HUDEP-2 (cell line): ENCODE measurements at regions not wholly inside any gene's neighbourhood (a gene's known extent, or its start where the extent isn't known, plus 50 kb on each side); places are given as distances from the start of the nearest gene placed in this dataset.

ENCODE experiments used
- DNase-seq, 76 experiments: peaks; one replicate each; lab custom pipeline; 2025; ENCODE audit not compliant: unreplicated experiment in 76 of 76; lab: John Stamatoyannopoulos, UW

DNA sequence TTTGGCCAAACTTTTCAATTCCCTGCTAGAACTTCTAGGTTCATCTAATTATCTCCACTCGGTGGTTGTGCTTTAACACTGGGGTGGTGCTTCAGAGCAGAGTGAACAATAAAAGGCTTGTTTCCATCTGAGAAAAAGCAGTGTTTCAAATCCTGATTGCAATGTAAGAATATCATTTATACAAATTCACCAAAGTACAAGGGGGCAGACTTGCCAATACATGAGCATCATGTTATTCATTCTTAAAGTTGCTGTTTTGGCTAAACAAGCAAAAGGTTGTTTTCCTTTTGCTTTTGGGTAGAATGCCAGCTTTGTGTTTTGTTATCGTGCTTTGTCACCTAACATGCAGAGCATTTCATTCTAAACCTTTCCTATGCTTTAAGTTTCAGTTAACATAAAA lies 78.5 kb upstream of the UBAC2 start:
- DNase-seq, result no peak

DNA sequence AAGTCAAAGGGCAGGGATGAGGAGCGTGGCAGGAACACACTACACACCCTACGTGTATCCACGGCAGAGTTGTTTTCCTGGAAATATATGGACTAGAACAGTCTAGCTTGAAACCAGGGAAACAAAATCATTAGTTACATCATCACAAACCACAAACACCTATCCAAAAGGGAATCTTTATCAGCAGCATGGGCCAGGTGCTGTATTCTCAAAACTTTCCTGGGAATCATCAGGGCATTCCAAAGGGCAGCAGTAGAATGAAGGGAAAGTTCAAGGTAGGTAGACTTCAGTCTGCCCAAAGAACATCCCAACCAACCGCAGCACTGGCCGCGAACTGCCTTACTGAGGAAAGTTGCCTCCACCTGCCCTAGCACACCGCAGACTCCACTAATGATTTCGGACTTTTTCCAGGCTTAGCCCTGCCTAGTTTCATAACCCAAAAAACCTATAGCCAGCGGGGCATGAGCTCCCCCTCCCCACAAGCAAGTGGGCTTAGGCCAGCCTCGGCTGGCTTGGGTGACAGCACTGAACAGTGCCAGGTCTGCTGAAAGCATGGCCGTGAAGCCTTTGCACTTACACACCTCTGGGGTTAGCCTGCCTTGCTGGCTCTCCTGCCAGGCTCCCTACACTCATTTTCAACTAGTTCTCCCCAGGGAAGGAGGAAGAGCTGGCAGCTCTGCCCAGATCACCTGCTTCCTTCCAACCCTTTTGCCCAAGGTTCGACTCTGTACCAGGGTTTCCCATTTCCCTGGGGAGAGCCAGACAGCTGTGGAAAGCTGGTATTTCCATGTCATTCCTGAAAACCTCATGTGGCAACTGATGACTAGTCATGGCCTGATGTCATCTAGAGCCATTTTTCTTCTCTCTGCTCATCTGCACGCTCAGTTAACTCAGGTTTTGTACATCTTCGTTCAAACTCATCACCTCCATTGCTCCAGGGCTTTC lies 77.3 kb upstream of the UBAC2 start:
- no peak for DNase-seq

DNA sequence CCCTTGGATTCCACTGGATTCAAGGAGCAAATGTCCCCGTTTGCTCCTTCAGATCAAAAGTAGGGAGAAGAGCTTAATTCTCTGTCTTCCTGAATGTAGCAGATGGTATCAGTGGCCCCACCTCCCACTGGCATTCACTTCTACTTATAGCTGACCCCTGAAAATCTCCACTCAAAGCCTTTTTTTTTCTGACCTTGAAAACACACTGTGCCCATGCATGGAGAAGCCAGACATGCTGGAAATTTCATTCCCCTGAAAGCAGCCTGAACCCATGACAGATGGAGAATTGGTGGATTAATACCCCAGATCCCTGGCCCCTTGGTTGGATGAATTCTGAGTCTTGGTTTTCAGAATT lies 76.6 kb upstream of the UBAC2 start:
- DNase-seq, result no peak

DNA sequence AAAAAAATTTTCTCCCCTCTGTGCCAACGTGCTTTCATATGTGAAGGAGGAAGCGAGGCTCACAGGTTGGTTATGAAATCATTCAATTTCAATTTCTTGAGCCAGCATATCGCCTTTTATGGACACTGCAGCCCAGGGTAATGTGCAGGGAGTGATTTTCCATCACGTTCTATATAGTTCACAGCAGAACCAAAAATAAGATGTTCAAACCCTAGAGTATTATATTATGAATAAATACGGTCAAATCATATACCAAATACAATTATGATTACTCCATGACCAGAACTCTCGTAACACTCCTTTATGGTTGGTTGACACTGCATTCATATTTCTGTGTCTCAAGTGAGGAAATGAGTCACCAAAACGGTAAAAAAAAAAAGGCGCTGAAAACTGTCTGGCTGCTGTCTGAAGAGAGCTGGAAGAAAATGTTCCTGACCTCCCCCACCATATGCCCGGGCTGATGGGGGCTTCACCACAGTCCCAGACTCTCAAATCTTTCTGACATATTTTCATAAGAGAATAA lies 75.8 kb upstream of the UBAC2 start:
- DNase-seq, result no peak

DNA sequence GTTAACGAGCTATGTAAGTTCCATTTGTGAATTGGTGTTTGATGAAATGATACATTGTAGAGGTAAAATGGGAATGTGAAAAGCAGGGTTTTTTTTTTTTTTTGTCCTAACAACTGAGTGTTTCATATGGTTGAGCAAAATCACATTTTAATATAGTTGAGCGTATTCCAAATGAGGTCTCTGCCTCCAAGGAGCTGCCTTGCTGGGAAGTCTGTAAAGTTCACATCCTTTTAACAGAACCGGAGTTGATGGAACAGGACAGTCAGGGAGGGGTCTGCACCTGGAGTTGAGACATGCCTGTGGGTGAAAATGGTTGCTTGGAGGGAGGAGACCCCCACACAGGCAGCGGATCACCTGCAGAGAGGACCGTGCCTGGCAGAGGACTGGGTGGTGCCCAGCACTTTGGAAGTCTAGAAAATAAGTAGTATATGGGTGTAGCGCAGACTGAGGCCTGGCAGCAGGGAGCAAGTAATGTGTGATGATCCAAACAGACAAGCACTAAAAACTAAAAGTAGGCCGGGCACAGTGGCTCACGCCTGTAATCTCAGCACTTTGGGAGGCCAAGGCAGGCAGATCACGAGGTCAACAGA lies 75.2 kb upstream of the UBAC2 start:
- DNase-seq, result no peak

DNA sequence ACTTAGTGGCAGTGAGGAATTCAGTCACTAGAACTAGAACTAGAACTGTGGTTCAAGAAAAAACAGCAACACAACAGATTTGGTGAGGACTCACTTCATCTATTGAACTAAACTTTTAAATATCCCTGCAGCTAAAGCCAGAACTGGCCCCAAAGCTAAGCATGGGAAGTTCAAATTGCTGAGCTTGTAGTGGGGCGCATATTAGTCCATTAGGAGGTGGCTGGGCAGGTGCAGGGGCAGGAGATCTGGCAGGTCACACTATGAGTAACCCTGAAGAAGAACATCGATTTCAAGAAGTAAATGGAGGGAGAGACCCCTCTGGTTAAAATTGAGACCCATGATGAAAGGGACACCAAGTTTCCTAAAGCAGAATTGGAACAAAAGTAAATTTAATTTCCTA lies 73.8 kb upstream of the UBAC2 start:
- no peak for DNase-seq

DNA sequence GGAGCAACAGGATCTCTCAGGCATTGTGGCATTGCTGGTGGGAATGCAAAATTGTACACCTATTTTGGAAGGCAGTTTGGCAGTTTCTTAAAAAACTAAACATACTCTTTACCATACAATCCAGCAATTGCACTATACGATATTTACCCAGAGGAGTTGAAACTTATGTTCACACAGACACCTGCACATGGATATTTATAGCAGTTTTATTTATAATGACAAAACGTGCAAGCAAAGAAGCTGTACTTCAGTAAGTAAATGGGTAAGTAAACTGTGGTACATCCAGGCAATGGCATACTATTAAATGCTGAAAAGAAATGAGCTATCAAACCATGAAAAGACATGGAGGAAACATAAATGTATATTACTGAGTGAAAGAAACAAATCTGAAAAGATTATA lies 71.6 kb upstream of the UBAC2 start:
- no peak for DNase-seq

DNA sequence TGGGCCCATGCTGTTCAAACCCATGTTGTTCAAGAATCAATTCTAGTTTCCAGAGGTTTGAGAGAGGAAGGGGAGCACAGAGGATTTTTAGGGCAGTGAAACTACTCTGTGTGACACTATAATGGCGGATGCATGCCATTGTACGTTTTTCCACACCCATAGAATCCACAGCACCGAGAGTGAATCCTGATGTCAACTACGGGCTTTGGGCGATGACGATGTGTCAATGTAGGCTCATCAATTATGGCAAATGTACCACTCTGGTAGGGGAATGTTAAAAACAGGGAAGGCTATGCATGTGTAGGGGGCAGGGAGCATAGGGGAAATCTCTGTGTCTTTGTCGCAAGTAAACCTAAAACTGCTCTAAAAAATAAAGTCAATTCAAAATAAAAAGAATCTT lies 70.7 kb upstream of the UBAC2 start:
- no peak for DNase-seq

DNA sequence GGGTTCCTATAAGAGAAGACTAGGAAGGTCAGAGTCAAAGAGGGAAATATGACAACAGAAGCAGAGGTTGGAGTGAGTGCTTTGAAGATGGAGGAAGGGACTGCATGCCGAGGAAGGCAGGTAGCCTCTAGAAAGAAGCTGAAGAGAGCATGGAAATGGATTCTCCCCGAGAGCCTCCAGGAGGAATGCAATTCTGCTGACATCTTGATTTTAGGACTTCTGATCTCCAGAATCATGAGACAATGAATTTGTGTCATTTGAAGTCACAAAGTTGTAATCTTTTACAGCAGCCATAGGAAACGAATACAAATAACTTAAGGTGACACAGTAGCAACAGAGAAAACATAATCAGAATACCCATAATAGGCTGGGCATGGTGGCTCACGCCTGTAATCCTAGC lies 69.2 kb upstream of the UBAC2 start:
- DNase-seq, result no peak

DNA sequence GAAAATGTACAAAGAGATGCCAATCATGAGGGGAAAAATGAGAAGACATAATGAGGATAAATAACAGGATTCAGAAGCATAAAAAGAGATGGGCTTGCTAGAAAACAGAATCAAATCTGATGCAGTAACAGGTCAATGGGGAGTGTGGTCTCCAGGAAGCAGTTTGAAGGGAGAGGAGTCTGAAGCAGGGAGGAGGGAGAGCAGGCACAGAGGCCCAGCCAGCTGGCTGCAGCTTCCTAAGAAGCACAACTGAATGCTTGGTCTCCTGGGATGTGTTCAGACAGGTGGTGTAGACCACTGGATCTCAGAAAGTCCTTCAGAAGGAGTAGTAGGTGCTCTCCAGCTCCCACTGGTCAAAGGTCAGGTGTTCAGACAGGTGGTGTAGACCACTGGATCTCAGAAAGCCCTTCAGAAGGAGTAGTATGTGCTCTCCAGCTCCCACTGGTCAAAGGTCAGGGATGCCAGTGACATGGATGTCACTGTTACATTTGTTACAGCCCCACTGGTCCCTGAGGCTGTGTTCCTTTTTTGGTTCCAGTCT lies 68.3 kb upstream of the UBAC2 start:
- DNase-seq, result no peak

DNA sequence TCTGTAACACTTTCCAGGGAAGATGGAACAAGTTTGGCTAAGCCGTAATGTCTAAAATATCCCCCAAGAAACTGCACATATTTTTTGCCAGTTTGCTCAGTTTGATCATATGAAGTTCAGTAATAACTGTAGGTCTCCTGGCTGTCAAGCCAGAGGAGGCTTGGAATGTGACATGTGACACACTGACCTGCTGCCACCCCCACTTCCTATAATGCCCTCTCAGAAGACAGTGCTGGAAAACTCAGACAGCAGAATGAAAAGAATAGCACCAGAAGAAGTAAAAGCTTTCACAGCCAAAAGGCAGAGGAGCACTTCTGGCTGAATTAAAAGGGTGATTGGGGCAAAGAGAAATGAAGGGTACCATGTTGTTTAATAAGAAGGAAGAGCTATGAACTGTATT lies 67.4 kb upstream of the UBAC2 start:
- no peak for DNase-seq

DNA sequence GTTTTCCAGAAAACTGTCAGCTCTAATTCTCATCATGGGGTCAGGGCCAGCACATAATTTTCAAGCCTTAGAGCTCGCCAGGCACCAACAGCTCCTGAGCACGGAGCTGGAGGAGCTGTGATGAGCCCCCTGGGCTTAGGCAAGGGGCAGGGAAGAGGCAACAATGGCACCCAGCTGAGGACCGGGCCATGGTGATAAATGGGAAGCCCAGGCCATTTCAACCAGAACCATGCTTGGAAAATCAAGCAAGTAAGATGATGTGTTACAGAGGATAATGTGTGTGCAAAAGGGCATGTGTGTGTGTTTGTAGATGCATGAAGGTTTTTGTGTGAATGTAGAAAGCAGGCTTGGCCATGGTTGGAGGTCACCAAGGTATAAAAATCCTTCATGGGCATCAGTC lies 66.8 kb upstream of the UBAC2 start:
- DNase-seq, result no peak

DNA sequence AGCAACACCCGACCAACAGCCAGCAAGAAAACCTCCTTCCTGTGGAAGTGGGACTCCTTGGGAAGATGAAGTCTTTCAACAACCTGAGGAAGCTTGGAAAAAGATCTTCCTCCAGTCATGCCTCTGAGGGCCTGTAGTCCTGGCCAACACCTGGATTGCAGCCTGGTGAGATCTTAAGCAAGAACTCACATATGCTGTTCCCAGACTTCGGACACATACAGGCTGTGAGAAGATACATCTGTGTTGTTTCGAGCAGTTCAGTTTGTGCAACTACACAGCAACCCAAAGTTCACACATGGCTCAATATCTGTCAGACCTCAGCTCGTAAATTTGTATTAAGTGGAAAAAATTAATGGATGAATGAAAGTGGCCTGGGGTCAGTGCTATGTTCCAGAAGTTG lies 65.1 kb upstream of the UBAC2 start:
- DNase-seq, result no peak

DNA sequence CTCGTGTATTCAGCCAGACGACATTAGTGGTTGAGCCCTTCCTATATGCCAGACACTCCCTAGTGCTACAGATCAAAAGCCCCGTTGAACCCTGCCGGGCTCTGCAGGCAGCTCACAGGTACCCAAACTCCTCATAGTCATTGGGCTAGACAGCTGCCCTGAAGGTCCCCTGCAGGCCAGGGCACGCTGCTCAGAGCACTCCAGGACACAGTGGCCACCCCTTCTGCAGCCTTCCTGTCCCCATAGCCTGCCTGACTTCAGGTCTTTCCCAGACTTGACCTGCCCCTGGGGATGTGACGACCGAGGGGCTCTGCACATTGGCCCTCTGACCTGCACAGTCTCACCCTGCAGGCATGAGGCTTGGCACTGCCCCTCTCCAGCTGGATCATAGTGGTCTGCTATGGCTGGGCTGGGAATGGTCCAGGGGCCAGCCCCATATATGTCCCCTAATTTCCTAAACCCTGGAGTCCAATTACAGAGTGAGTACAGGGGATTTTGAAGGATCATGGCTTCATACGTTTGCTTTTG lies 64.2 kb upstream of the UBAC2 start:
- DNase-seq, result no peak

DNA sequence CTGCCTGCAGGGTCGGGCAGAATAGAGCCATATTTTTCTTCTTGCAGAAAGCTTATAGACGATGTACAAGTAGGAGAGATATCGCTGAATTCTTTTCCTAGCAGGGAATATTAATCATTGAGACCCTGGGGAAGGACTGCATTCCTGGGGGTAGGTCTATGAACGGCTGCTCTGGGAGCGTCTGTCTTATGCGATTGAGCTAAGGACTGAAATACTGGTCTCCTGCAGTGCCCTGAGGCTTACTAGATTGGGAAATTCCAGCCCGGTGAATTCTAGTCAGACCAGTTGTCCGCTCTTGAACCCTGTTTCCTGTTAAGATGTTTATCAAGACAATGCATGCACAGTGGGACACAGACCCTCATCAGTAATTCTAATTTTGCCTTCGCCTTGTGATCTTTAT lies 59.8 kb upstream of the UBAC2 start:
- DNase-seq, result no peak

DNA sequence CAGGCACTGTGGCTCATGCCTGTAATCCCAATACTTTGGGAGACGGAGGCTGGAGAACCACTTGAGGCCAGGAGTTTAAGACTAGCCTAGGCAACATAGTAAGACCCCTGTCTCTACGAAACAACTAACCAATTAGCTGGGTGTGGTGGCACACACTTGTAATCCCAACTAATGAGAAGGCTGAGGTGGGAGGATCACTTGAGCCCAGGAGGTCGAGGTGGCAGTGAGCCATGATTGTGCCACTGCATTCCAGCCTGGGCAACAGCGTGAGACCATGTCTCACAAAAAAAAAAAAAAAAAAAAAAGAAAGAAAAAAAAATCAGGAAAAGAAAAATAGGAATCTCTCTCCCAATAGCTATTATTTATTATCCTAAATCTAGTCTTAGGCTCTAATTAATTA lies 56.8 kb upstream of the UBAC2 start:
- no peak for DNase-seq

DNA sequence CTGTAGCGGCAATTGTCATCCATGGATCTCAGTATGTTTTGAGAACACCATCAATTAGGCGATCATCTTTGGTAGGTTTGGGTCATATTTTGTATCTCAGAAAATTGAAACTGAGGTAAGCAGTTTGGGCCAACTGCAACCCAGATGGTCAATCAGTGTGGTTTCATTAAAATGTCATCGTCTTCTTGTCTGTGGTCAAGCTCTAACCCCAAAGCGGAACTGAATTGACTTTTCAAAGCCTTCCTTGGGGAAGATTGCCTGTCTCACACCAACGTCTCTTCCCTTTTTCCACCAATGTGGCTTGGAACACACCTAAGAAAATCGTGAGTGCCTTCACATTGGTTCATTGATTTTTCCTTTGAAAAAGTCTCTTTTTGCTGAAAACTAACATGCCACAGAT lies 56.3 kb upstream of the UBAC2 start:
- DNase-seq, result no peak

DNA sequence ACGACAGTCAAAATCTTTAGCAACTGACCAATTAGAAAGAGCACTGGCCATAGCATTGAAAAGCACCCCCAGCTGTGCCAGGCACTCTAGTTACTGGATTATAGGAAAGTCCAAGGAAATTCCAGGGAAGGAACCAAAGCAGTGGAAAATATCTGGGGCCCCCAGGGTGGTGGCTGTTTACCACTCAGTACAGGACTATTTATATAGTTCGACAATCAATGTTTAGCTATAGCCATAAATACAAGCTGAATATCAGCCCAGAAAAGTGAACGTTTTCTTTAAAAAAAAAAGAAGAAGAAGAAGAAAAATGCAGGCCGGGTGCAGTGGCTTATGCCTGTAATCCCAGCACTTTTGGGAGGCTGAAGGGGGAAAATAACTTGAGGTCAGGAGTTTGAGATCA lies 55.2 kb upstream of the UBAC2 start:
- no peak for DNase-seq

DNA sequence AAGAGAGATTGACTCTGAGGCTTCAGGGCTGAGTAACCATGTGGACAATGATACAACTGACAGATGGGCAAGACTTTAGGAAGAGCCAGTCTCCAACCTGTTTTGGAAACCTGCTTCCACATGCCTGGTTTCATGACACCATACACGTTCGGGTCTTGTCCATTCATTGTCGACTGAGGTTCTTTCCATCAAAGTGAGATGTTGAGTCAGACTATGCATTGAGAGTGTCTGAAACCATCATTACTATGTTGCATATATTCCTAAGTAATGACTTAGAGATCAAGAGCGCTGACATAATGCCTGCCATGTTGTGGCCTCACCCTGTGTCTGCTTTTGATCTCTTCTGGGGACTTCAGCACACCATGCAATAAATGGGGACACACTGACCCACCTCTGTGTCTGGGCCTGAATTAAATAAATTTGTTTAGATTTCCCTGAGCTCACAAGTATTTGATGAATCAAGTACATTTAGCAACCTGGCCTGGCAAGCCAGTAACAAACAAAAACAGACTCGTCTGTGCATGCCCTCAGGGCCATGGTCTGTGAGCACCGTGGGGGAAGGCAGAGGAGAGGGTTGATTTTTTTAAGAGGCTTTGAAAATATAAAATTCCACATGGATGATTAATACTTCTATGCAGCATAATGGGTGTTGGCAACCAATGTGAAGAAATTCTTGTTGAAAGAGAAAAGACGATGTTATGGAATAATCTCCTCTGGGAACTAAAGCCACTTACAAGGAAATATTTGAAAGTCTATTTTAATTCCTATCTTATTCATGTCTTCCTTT lies 49.9 kb upstream of the UBAC2 start:
- no peak for DNase-seq
